HG02852 (cell line): ENCODE measurements at regions not wholly inside any gene's neighbourhood (a gene's known extent, or its start where the extent isn't known, plus 50 kb on each side); places are given as distances from the start of the nearest gene placed in this dataset.

Experiments
- ATAC-seq: cut with Tn5 transposase; IDR thresholded peaks from one replicate; pipeline ENCODE4 v1.9.1; 2021; ENCODE audit warnings: mild to moderate bottlenecking, moderate library complexity; ENCODE audit not compliant: unreplicated experiment

DNA sequence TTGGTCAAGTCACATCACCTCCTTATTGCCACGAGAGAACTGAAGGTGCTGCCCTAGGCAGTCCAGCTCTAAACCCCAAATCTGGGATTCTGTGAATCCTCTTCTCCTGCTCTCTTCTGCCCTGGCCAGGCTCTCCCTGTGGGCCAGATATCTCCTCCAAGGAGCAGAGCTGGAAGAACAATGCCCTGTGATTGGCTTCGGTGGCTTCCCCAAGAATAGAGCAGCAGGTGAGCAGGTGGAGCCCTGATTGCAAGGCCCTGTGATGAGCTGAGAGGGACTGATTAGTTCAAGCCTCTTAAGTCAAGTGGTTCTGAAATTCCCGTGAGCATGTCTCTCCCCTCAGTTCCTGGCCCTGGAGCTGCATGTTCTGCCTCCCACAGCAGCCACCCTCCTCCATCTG lies 175.3 kb upstream of the BRINP1 start:
- ATAC-seq, result no peak

DNA sequence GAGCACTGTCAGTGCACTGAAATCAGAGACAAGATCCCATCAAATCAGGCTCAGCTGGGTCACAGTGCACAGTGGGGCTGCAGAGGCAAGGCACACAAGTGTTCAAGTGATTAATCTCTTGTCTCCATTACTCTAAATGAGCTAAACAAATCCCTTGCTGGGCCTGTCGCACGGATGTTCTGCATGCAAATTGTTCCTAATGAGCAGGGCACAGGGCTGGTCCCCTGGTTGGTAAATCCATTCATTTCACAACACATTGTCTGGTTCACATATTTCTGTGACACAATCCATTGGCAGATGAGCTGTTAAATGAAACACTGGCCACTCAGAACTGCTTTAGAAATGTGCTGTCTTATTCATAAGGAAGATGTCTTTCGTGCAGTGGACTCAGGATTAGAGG lies 167.9 kb upstream of the BRINP1 start:
- ATAC-seq, result no peak

DNA sequence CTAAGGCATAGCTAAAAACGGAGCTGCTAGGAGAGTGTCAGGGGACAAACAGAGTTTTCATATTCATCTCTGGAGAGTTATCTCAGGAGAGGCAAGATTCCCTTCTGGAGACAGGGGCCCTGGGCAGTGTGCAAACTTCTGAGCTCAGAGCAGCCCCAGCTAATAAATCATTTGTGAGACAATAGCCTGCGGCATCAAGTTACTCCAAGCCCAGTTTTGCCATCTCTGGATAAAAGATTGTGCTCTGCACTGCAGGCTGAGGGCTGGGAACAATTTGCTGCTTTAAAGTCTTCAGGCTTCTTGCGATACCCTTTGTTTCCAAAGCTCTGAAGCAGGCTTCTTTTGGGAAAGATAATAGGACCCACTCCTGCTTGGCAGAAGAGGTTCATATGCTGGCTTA lies 164.3 kb upstream of the BRINP1 start:
- ATAC-seq, result no peak

DNA sequence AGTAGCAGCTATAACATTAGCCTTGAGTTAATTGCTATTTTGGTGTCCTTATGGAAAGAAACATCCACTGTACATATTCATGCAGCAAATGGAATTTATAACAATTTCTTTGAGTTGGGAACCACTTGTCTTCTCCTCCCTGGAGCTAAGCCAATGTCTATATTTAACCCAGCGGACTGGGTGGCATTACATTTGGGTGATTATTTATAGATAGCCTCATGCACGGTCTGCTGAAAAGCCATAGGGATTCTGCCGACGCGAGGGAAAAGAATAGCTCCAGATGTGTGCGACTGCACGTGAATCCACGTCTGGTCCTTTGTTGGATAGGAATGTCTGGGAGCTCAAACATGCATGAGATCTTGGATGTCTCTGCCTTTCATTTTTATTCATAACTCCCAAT lies 157.5 kb upstream of the BRINP1 start:
- no peak for ATAC-seq

DNA sequence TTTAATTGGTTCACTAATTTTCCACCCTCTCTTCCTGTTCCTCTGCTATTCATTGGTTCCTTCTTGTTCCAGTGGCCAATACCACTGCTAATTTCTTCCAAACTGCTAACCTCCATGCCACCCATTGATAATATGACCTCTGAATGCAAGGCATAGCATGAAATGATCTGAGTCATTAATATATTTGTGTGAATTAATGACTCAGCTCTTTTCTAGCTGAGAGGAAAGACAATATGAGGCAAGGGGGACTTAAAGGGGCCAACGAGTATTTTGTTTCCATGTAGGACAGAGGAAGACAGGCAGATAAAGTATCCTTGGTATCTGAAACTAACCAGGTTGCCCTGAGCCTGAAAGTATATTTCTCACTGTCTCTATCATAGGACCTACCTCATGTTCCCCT lies 154.3 kb upstream of the BRINP1 start:
- no peak for ATAC-seq

DNA sequence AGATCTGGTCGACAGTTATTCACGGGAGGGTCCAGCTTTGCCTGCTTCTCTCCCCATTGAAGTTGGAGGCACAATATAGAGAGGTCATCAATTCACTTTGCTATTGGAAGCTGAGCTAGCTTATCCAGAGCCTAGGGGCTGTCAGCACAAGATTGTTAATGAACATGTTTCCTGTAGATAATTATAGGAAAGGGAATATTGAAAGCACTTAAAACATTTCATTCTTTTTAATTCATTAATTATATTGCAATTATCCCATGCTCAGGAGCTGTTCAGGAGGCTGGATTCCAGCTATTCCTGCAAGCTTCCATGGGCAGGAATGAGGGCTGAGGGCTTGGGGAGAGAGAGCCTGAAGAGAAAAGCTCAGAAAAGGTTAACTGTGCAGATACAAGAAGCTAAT lies 153.1 kb upstream of the BRINP1 start:
- no peak for ATAC-seq

DNA sequence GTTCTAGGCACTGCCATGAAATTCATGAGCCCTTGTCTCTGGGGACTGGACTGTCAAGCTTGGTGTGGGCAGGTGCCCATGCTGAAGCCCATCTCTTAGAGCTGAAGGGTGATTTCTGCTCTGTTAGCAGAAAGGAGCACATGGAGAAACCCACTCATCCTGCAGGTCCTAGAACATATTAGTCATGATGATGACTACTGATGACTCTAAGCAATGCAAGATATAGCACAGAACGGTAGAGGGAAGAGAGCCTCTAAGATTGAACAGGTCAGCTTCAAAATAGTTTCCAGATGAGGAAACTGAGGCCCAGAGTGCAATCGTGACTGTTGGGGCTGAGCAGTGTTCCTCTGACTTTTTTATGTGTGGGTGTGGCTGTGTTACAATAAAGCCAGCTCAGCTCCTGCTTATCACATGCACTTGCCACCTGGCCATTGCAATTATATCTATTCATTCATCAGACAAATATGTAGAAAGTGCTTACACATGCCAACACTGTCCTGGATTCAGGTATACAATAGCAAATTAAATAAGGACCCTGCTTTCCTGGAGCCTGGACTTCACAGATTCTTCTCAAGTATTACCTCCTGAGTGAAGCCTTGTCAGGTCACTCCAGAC lies 140.2 kb upstream of the BRINP1 start:
- no peak for ATAC-seq

DNA sequence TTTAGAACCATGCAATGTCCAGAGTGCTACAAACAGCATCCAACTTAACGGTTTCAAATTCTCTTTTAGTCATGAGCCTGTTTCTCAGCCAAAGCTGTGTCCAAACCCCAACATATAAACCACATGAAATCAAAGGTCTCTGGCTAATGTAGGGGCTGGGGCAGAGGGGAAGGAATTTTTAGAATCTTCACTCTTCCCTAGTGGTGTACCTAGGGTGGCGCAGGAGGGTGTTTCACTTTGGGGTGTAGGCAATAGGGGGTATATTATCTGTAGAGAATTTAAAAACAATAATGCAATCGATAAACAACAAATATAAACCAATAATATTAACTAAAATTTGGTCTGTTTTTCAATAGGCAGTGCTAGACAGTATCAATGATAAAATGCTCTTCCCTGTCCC lies 132.1 kb upstream of the BRINP1 start:
- ATAC-seq, result no peak

DNA sequence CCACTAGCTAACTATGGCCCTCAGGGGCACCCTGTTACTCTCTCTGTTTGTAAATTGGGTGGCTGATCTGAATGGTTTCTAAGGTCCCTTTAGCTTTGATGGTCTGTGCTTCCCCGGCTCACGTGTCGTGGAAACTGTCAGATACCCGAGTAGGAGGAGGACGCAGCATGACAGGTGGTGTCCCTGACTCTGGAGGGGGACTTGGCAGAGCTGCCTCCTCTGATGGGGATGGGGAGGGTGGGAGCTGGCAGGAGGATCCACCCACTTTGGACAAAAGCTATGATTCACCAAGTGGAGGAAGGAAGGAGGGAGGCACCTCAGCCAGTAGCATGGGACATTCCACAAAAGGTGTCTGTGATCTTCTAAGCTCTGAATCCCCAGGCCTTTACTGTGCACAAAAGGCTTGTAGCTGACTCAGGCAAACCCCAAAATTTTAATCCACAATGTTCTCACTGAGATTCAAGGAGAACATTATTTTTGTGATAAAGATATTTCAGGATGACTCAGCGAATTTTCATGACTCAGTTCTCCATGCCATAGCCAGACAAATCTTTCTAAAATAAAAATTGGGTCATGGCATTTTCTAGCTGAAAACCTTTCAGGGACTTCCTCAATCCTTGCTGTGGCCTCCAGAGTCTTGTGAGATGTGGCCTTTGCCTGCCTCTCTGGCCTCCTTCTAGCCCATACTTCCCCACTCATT lies 131.0 kb upstream of the BRINP1 start:
- no peak for ATAC-seq

DNA sequence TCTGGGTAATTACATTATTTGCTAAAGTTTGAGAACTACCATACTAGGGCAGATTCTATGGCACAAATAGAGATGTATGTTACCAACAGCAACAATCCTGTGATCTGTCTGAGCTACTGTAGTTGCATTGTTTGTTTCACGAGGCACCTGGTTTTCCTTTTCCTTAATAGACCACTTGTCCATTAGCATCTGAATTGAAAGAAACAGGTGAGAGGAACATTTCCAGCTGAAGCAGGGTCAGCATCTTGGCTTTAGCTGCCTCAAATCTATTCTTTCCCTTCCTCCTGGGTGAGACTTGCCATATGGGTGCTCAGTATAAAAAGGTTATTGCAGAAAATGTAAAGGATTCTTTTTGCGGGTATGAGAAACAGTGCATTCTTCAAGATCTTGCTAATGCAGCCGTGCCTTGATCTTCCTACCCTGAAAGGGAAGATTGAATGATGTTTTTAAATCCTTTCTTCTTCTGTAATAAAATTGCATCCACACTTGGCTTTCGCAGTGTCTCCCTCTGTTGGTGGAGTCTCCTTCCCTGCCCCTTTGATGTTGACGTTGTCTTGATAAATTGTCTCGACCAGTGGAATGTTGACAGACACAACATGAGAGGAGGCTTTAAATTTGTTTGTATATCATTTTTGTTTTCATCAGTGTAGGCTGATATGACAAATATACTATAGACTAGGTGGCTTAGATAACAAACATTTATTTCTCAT lies 118.0 kb upstream of the BRINP1 start:
- no peak for ATAC-seq

DNA sequence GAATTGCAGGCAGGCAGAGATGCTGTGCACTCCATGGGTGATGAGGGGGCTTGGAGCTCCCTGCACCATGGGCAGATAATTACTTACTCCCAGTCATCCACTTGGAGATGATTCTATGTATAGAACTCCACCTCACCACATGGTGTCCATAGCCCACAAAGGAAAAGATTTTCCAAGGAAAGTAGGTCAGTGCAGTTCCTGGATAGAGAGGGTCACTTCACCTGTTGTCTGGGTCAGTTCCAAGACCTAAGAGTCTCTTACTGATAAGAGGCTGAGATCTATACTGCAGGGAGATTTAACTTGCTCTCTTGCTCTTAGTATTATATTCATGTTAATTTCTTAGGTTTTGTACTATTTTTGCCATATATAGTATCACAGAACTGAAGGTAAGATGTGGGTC lies 113.9 kb upstream of the BRINP1 start:
- no peak for ATAC-seq

DNA sequence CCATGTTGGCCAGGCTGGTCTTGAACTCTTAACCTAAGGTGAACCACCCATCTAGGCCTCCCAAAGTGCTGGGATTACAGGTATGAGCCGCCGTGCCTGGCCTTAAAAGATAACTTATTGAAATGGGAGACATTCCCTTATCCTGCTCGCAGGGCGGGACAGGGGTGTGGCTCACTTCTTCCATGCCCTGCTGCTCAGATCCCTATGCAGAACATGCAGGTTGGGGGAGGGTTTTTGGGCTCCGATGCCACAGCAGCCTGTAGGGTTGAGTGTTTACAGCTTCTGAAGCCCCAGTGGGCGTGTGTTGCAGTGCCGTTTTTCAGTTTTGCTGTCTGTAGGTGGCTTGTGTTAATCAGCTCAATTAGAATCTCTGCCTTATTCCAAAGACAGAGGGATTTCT lies 108.0 kb upstream of the BRINP1 start:
- no peak for ATAC-seq

DNA sequence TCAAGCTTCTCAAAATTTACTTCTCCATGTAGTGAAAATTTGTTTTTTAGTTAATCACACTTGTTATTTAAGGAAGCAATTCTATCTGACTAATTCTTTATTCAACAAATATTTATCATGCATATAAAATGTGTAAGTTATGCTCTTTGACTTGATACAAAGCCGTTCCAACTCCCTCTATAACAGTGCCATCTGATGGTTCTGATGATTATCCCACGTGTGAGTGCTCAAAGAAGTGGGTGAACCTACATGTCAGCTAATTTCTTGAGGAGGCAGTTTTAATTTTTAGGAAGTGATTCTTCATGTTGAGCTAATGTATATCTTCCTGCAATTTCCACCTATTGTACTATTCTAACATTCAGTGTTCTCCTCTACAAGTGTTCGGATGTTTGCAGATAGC lies 88.8 kb upstream of the BRINP1 start:
- no peak for ATAC-seq

DNA sequence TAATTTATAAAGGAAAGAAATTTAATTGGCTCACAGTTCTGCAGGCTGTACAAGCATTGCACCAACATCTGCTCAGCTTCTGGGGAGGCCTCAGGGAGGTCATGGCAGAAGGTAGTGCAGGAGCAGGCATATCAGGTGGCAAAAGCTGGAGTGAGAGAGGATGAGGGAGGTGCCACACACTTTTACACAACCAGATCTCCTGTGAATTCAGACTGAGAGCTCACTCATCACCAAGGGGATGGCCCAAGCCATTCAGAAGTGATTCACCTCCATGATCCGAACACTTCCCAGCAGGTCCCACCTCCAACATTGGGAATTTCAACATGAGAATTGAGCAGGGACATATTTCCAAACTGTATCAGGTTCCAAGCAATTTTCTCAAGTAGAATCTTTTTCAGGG lies 84.7 kb upstream of the BRINP1 start:
- ATAC-seq, result no peak

DNA sequence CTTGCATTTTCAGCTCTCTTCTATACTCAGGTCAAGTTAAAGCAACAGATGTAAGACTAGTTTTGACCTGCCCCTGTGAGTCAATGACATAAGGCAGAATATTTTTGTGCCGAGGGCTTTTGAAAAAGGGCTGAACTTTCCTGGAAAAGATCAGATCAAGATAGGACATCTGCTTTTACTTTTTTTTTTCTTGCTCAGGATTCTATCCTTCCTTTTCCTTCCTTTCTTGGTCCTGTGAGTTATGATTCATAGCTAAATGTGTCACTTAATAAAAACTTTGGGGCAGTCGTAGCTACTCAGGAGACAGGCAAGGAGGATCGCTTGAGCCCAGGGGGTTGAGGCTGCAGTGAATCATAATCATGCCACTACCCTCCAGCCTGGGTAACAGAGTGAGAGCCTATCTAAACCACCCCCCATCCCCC lies 84.3 kb upstream of the BRINP1 start:
- no peak for ATAC-seq

DNA sequence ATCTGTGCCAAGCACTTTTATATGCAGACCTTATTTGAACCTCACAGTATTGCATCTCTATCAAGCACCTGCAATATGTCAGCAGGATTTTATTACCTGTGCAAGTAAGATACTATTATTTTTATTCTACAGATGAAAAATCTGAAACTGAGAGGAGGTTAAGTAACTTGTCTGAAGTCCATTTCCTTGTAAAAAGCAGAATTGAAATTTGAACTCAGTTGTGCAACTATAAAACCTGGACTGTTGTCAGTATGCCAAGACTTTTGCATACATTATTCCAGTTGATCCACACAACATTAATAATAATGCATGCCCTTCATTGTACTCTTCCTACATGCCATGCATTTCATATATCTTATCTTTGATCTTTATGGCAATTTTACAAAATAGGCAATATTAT lies 82.2 kb upstream of the BRINP1 start:
- ATAC-seq, result no peak

DNA sequence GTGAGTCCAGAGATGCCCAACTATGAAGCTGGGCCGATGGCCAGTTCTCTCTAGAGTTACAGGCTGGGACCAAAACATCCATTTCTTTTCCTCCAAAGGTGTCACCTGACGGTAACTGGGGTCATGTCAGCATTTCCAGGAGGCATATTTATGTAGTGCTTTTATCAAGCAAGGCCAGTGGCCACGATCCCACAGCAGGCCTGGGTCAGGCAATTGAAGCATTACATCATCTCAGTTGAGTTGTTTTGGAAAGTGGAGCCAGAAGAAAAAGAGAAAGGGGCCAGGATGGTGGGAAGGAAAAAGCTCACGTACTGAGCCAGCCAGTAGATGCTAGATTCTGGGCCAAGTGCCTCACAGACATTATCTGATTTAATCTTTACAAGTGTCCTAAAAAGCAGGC lies 73.9 kb upstream of the BRINP1 start:
- no peak for ATAC-seq

DNA sequence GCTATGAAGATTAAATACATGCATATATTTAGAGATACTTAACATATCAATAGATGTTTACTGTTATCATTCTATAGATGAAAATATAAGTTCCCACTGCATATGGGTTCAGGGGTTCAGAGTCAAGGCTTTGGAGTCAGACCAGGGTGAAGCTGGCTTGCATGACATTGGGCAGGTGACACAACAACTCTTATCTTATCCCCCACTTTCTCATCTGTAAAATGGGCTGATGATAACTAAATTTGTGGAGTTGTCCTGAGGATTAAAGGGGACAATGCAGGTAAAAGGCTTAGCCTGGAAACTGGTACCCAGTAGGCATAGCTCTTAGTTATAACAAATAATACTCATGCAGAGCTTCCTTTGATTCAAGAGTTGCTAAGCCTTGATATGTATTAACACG lies 72.6 kb upstream of the BRINP1 start:
- ATAC-seq, result no peak

DNA sequence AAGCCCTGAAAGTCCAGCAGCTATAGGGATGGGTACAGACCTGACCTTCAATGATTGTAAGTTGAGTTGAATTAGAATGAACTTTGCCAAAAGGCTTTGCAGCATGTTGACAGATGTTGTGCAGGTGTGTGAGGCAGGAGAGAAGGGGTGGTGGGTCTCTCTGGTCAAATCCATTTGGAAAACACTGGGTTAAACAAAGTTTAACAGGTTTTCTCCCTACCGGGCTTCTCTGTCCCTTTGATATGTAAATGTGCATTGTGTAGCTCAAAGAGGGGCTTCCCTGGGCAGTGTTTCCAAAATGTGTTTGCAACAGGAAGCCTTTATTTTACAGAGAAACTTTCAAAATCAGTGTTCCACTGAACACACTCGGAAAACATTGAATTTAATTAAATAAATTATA lies 72.1 kb upstream of the BRINP1 start:
- no peak for ATAC-seq

DNA sequence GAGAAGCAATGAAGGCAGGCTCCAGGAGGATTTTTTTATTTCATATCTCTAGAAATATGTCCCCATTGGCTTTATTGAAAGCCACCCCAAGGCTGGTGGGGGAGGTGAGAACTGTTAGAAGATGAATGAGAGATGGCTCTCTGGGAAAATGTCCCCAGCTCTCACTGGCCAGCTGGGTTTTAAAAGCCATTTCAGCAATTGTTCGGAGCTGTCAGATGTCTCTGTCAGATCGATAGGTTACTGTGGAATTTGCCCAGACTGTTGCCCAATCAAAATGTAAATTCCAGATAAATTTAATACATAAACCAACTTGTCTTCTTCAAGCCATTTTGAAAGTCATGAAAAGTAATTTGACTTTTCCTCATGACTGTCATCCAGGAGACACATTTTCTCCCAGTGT lies 67.0 kb upstream of the BRINP1 start:
- no peak for ATAC-seq

DNA sequence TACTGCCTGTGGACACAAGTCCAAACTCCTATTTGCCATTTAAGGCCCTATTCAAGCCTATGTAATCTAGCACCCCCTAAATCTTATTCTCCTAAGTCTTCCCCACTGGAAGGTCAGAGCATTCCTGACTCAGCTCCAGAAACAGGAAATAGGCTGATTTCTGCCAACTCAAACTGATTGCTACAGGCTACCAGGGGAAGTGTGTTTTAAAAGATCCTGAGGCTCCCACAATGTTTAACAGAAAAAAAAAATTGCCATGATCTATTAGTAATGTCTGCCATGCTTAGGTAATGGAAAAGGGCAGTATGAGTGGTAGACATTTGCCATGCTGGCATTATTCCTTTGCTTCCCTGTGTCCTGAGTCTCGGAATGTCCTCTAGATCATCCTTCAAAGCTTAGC lies 65.8 kb upstream of the BRINP1 start:
- ATAC-seq, result no peak

DNA sequence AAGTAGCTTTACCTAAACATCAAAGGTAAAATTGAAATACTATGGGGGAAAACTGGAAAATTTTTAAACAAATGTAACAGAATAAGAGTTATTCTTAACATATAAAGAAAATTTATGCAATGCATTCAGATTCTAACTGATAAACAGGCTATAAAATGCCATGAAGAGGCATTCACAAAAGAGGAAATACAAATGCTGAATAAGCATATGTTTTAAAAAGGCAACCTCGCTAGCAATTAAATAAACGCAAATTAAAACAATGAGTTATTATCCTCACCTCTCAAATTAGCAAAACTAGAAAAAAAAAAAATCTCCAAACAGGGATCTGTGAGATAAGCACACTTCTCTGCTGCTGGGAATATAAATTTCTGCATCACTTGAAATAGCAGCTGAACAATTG lies 63.2 kb upstream of the BRINP1 start:
- no peak for ATAC-seq
